Stimulated activated CD8-positive, alpha-beta memory T cell treated with anti-CD3 and anti-CD28 coated beads, Interleukin-4, amount 100 ng/mL, for 4 hours (primary cell): ENCODE measurements at regions not wholly inside any gene's neighbourhood (a gene's known extent, or its start where the extent isn't known, plus 50 kb on each side); places are given as distances from the start of the nearest gene placed in this dataset.

Source experiments
- DNase-seq, 2 donors: peaks; one replicate each; pipeline ENCODE4 v3.0.0-alpha.2; 2020; ENCODE audit warnings: low read depth in 2 of 2, low spot score in 1 of 2

DNA sequence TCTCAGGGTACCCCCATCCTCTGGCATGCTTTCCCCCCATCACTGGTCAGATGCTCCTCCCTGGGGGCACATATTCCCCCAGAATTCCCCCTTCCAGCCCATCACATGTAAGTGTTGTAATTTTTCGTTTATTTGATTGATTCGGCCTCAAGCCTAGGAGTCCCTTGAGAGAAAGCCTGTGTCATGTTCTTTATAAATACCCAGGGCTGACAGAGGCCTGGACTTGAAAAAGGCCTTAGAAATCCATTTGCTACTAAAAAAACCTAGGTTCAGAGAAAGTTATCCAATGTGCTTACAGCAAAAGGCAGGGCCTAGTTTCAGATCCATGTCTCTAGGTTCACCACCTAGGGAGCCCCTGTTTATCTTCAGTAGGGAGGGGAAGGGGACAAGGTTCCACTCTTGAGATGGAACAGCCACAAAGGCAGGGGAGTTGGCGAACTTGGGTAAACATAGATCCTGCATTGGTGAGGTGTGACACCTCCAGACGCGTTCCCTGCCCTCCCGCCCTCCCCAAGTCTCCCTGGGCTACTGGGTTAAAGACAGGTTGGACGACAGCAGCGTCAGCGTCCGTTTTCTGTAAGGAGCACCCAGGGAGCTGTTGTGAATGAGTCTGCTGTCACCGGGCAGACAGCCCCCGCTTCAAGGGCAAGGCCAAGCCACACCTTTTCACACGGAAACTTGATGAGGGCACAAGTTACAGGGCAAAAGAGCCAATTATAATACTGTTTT lies 147.8 kb downstream of the EN1 start:
- DNase-seq = no peak

GRCh38 chr2:118698564-118698963 lies 148.9 kb downstream of the EN1 start:
- DNase-seq = no peak

GRCh38 chr2:118697781-118698180 lies 149.7 kb downstream of the EN1 start:
- DNase-seq = no peak

- no peak for DNase-seq
Measured at GRCh38 chr2:118696786-118697465, 150.5 kb downstream of the EN1 start.

- DNase-seq = no peak
Measured at GRCh38 chr2:118693287-118693822, 154.1 kb downstream of the EN1 start.

DNA sequence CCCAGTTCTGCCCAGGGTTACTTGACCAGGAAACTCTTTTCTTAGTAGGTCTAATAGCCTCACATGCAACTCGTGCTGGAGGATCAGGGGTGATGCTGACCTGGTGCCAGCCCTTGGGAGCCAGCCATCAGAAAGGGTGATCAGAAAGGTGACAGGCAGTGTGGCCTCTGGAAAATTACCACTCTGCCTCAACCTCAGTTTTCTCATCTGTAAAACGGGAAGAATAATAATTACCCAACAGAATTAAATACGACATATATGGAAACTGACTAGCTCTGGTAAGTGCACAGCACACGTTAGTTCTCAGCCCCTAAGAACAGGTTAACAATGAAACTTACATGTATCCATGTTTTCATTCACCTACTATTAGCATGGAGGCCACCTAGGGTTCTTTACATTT lies 157.6 kb downstream of the EN1 start:
- DNase-seq = no peak

DNA sequence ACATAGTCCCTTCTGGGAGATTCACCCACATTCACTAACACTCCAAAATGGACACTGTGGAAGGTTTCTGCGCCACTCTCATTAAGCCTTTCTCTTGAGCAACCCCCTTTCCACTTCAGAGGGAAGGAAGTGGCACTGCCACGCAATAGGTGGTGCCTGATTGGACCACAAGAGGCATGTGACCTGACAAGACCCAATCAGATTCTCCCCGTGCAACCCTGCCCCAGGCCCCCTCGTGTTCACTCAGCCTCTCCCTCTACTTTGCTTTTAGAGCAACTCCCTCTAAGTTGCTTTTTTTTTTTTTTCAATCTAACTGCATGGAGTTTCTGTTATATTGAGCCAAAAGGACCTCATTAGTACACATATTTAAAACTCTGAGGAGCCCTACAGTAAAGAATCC lies 158.0 kb downstream of the EN1 start:
- no peak for DNase-seq

- DNase-seq = no peak
Measured at GRCh38 chr2:118689033-118689432, 158.4 kb downstream of the EN1 start.

GRCh38 chr2:118687698-118688097 lies 159.8 kb downstream of the EN1 start:
- no peak for DNase-seq

DNA sequence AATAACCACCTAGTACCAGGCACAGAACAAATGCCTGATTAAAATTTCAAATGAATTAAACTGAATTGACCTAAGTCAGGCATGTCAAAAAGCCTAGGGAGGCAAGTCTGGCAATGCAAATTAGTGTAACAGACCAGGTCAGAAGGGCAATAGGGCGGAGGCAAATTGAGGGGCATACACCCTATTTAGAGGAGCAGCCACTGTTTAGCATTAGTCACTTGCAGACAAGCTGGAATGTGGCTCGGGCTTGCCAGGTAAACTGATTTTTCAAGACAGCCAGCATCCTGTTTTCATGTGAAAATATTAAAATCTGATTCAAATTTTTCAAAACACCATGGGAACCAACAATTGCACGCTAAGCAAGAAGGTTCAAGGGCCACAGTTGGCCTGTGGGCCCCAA lies 160.3 kb downstream of the EN1 start:
- DNase-seq = no peak

DNA sequence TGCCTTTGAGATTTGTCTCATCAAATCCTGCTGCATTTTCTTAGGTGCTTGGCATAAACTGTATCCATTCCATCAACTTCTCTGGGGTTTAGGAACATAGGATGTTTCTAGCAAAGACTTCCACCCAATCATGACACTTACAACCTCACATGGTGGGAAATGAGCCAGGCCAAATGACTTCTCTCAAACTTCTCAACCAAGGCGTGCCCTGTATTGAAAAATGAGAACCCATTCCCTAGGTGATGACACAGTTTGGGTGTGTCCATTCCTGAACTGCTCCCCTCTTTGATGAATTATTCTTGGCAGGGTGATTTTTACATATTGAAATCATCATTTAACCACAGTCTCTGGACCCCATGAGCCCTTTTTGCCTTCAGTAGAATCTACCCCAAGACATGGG lies 161.1 kb downstream of the EN1 start:
- no peak for DNase-seq

- no peak for DNase-seq
Measured at GRCh38 chr2:118683460-118683859, 164.0 kb downstream of the EN1 start.

GRCh38 chr2:118678985-118679384 lies 168.5 kb downstream of the EN1 start:
- no peak for DNase-seq

- no peak for DNase-seq
Measured at GRCh38 chr2:118677546-118677945, 169.9 kb downstream of the EN1 start.

GRCh38 chr2:118675531-118675930 lies 171.9 kb downstream of the EN1 start:
- DNase-seq = no peak

GRCh38 chr2:118672571-118673158 lies 174.8 kb downstream of the EN1 start:
- no peak for DNase-seq

GRCh38 chr2:118671701-118672454 lies 175.6 kb downstream of the EN1 start:
- DNase-seq = no peak

DNA sequence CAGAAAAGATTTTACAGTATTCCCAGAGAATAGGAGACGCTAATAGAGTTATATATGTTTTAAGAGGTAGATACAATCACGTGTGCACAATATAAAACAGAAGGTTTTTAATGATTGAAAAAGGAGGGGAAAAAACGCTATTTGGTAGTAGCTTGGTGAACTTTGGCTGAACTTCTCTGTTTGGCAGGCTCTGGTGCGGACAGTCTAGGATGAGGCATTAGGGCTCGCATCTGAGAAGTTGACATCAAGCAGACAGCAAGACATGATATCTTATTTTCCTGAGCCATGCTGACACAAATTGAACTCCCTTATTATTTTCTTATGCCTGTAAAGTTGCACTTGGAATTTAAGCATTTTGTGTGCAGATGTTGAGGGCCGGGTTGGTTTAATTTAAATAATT lies 176.6 kb downstream of the EN1 start:
- no peak for DNase-seq

DNA sequence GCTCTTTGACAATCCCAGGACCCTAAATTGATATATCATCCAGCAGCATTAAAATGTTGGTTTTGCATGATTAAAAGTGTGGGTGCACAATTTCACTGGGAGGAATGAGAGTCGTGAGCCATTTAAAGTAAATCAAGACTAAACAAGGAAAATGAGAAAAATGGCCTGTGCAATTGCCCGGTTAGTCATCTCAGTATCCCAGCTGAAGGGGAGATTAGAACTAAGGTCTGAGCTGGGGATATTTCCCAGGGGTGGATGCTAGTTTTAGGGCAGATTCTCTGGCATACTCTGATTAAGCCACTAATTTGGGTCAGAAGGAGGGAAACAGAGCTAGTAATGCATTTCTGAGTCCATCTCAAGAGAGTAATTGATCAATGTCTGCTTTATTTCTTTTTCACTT lies 177.2 kb downstream of the EN1 start:
- no peak for DNase-seq

DNA sequence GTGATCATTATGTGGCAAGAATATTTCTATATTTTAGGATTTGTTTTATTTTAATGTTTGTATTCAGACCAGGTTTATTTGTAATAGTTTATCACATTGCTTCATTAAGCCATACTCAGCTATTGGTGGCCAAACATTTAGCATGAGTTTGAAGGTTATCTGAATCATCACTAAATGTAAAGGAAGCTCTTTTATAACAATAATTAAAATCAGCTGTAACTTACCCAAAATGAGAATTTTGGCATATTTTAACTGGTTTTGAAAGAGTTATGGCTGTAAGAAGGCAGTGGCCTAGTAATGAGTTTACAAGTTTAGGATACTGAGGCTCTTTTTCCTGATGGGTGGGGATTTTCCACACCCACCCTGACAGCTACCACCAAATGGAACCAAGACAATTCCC lies 177.8 kb downstream of the EN1 start:
- no peak for DNase-seq
